ENCODE measurements at regions not wholly inside any gene's neighbourhood (a gene's known extent, or its start where the extent isn't known, plus 50 kb on each side); places are given as distances from the start of the nearest gene placed in this dataset.

- Histone ChIP-seq H3K4me2 (no peak overlapping the region), H2AFZ (ENCODE audit: low read depth) (no peak overlapping the region), H3F3A (replicated peaks; ENCODE audit: insufficient read depth) (no peaks in the 10 kb centered on the region), H3K27me3 (ENCODE audit: insufficient read depth) (no peaks in the 10 kb centered on the region), H4K20me1 (ENCODE audit: insufficient read depth) (no peaks in the 10 kb centered on the region), H3K4me1 (ENCODE audit: control insufficient read depth in 1 of 2, insufficient read depth in 2 of 2, low read depth in 1 of 2, low read length in 1 of 2) (no peaks in the 10 kb centered on the region), H3K4me3 (ENCODE audit: low read depth in 2 of 2, low read length in 1 of 2) (no peak overlapping the region), H3K27ac (ENCODE audit: low read depth in 2 of 2, low read length in 1 of 2) (no peak overlapping the region), H3K36me3 (replicated peaks in 1 of 2; ENCODE audit: control insufficient read depth in 1 of 2, insufficient read depth in 2 of 2, low read length in 1 of 2) (no peaks in the 10 kb centered on the region), H3K79me2 (ENCODE audit: insufficient read depth) (no peaks in the 10 kb centered on the region), H3K9me3 (no peaks in the 10 kb centered on the region), H3K9me2 (no peaks in the 10 kb centered on the region), H3K9ac (no peak overlapping the region)
- ChIA-PET CTCF (no interaction called here), POLR2A (no interaction called here)
- TF ChIP-seq USF1 (IDR thresholded peaks at IDR 0.05; ENCODE audit: borderline replicate concordance, low read depth) (no peak), RFX5 (IDR thresholded peaks at IDR 0.05; ENCODE audit: low read length) (no peak), SIN3A (IDR thresholded peaks at IDR 0.05; ENCODE audit: borderline replicate concordance, low read depth, low read length) (no peak)
- WGBS (ENCODE audit: low lambda C conversion rate): 35% methylated on average over 4 of the region's 4 CpGs
- DNase-seq: no peak
These were observed 401.2 kb upstream of the BTBD3 start for GRCh38 chr20:11516448-11516847.

- Histone ChIP-seq H3K4me2 (no peak overlapping the region), H3K4me1 (ENCODE audit: control insufficient read depth in 1 of 2, insufficient read depth in 2 of 2, low read depth in 1 of 2, low read length in 1 of 2) (no peaks in the 10 kb centered on the region), H3K27me3 (ENCODE audit: insufficient read depth) (no peaks in the 10 kb centered on the region), H3K9me2 (no peaks in the 10 kb centered on the region), H2AFZ (ENCODE audit: low read depth) (no peak overlapping the region), H3K36me3 (replicated peaks in 1 of 2; ENCODE audit: control insufficient read depth in 1 of 2, insufficient read depth in 2 of 2, low read length in 1 of 2) (no peaks in the 10 kb centered on the region), H3F3A (replicated peaks; ENCODE audit: insufficient read depth) (no peaks in the 10 kb centered on the region), H3K9me3 (no peaks in the 10 kb centered on the region), H3K27ac (ENCODE audit: low read depth in 2 of 2, low read length in 1 of 2) (no peak overlapping the region), H4K20me1 (ENCODE audit: insufficient read depth) (no peaks in the 10 kb centered on the region), H3K4me3 (ENCODE audit: low read depth in 2 of 2, low read length in 1 of 2) (no peak overlapping the region), H3K9ac (no peak overlapping the region), H3K79me2 (ENCODE audit: insufficient read depth) (no peaks in the 10 kb centered on the region)
- 11% methylated on average over 1 of the region's 1 CpG for WGBS (ENCODE audit: low lambda C conversion rate)
- POLR2A ChIA-PET: no interaction called here
- TF ChIP-seq USF2 (IDR thresholded peaks at IDR 0.05; ENCODE audit: borderline replicate concordance, low read depth, low read length): no peak
- TF ChIP-seq RFX5 (IDR thresholded peaks at IDR 0.05; ENCODE audit: low read length): no peak
- TF ChIP-seq SMC3 (IDR thresholded peaks at IDR 0.05; ENCODE audit: low read depth, low read length): no peak
- no peak for TF ChIP-seq RAD21 (IDR thresholded peaks at IDR 0.05; ENCODE audit: low read length)
- no peak for TF ChIP-seq EZH2phosphoT487 (IDR thresholded peaks at IDR 0.05; ENCODE audit: borderline replicate concordance, low read depth)
- TF ChIP-seq NFIC (IDR thresholded peaks at IDR 0.05; ENCODE audit: borderline replicate concordance): no peak
- no peak for TF ChIP-seq RXRA (IDR thresholded peaks at IDR 0.05; ENCODE audit: borderline replicate concordance, low read depth)
- TF ChIP-seq GABPA (IDR thresholded peaks at IDR 0.05; ENCODE audit: low read depth): no peak
- TF ChIP-seq REST (IDR thresholded peaks at IDR 0.05; ENCODE audit: low read depth, low read length): no peak
- no peak for TF ChIP-seq GATA2 (CRISPR knock-in tag; IDR thresholded peaks at IDR 0.05)
- no peak for TF ChIP-seq NRF1 (IDR thresholded peaks at IDR 0.05; ENCODE audit: low read depth, low read length)
- no peak for TF ChIP-seq PBX3 (IDR thresholded peaks at IDR 0.05)
- TF ChIP-seq ELF1 (IDR thresholded peaks at IDR 0.05): no peak
- TF ChIP-seq TEAD4 (IDR thresholded peaks at IDR 0.05; ENCODE audit: borderline replicate concordance, insufficient read depth): no peak
- TF ChIP-seq CTCF (IDR thresholded peaks at IDR 0.05): no peak
- TF ChIP-seq MEF2A (IDR thresholded peaks at IDR 0.05; ENCODE audit: borderline replicate concordance, low read depth): no peak
- TF ChIP-seq MXI1 (IDR thresholded peaks at IDR 0.05; ENCODE audit: low read depth, low read length): no peak
- TF ChIP-seq USF1 (IDR thresholded peaks at IDR 0.05; ENCODE audit: borderline replicate concordance, low read depth): no peak
- TF ChIP-seq JUND (IDR thresholded peaks at IDR 0.05): no peak
- TF ChIP-seq FOXM1 (IDR thresholded peaks at IDR 0.05; ENCODE audit: low read depth): no peak
- no peak for DNase-seq
- CTCF ChIA-PET: no interaction called here
These were observed 397.1 kb upstream of the BTBD3 start for GRCh38 chr20:11520596-11520995.
